ENCODE measurements at regions not wholly inside any gene's neighbourhood (a gene's known extent, or its start where the extent isn't known, plus 50 kb on each side); places are given as distances from the start of the nearest gene placed in this dataset.

GRCh38 chr7:54141576-54141975 lies 400.6 kb upstream of the VSTM2A start:
- TF ChIP-seq CTCF (IDR thresholded peaks at IDR 0.05) = no peak
- no peak for TF ChIP-seq POLR2AphosphoS5 (IDR thresholded peaks at IDR 0.05)
- TF ChIP-seq POLR2A (IDR thresholded peaks at IDR 0.05) = no peak
- no peak for TF ChIP-seq EP300 (IDR thresholded peaks at IDR 0.05; ENCODE audit: low read depth)
